ENCODE measurements at regions not wholly inside any gene's neighbourhood (a gene's known extent, or its start where the extent isn't known, plus 50 kb on each side); places are given as distances from the start of the nearest gene placed in this dataset.

- WGBS, 2 experiments (ENCODE audit: insufficient coverage in 1 of 2, insufficient read length in 1 of 2) = 86 to 92% methylated on average over 9 to 15 of the region's 15 CpGs
- Histone ChIP-seq H3K27ac (ENCODE audit: low read depth, low read length) (no peak overlapping the region), H3K4me1 (ENCODE audit: control insufficient read depth, insufficient read depth, low read length) (peaks cover 19% of the 10 kb centered on the region), H3K4me3 (ENCODE audit: low read length) (no peak overlapping the region), H3K9ac (ENCODE audit: extremely low read depth, low read length, poor library complexity, severe bottlenecking) (no peak overlapping the region), H3K9me3 (ENCODE audit: control insufficient read depth, low read length) (no peaks in the 10 kb centered on the region), H3K27me3 (ENCODE audit: control insufficient read depth, insufficient read depth, low read length, poor library complexity, severe bottlenecking) (no peaks in the 10 kb centered on the region), H3K36me3 (ENCODE audit: control insufficient read depth, insufficient read depth, low read length) (no peaks in the 10 kb centered on the region)
- no peak for DNase-seq
- peaks cover 32% of the 10 kb centered on the region for H3K27me3 Mint-ChIP-seq (ENCODE audit: insufficient read depth)
- H3K4me3 Mint-ChIP-seq = no peak overlapping the region
- H3K27ac Mint-ChIP-seq = no peak overlapping the region
- no peaks in the 10 kb centered on the region for H3K9me3 Mint-ChIP-seq
- H3K4me1 Mint-ChIP-seq = peaks cover 20% of the 10 kb centered on the region
- no peaks in the 10 kb centered on the region for H3K36me3 Mint-ChIP-seq (ENCODE audit: low read depth)
- TF ChIP-seq CTCF (conservative IDR thresholded peaks at IDR 0.05) = no peak
These were observed 74.7 kb upstream of the WNT11 start for GRCh38 chr11:76280882-76281557.

GRCh38 chr11:76280151-76280881 is 74.0 kb upstream of the WNT11 start:
- Mint-ChIP-seq H3K4me1 (peaks cover 20% of the 10 kb centered on the region), H3K4me3 (no peak overlapping the region)
- no peaks in the 10 kb centered on the region for H3K27me3 ChIP-seq (ENCODE audit: control insufficient read depth, insufficient read depth, low read length, poor library complexity, severe bottlenecking)

GRCh38 chr11:76279646-76280045 is 73.3 kb upstream of the WNT11 start:
- H3K9me3 ChIP-seq (ENCODE audit: control insufficient read depth, low read length) = no peaks in the 10 kb centered on the region
- DNase-seq = peak; percentile 81
- H3K36me3 ChIP-seq (ENCODE audit: control insufficient read depth, insufficient read depth, low read length) = no peaks in the 10 kb centered on the region
- TF ChIP-seq CTCF (conservative IDR thresholded peaks at IDR 0.05) = no peak
- H3K4me1 Mint-ChIP-seq = peaks cover 20% of the 10 kb centered on the region
- no peaks in the 10 kb centered on the region for H3K36me3 Mint-ChIP-seq (ENCODE audit: low read depth)
- H3K4me1 ChIP-seq (ENCODE audit: control insufficient read depth, insufficient read depth, low read length) = peaks cover 19% of the 10 kb centered on the region
- H3K4me3 ChIP-seq (ENCODE audit: low read length) = no peak overlapping the region
- H3K27ac ChIP-seq (ENCODE audit: low read depth, low read length) = no peak overlapping the region
- WGBS, 2 experiments (ENCODE audit: insufficient coverage in 1 of 2, insufficient read length in 1 of 2) = 45 to 55% methylated on average over 4 to 7 of the region's 7 CpGs
- H3K9ac ChIP-seq (ENCODE audit: extremely low read depth, low read length, poor library complexity, severe bottlenecking) = no peak overlapping the region
- peaks cover 43% of the 10 kb centered on the region for H3K27me3 Mint-ChIP-seq (ENCODE audit: insufficient read depth)
- no peaks in the 10 kb centered on the region for H3K27me3 ChIP-seq (ENCODE audit: control insufficient read depth, insufficient read depth, low read length, poor library complexity, severe bottlenecking)
- peaks cover 6% of the 10 kb centered on the region for H3K9me3 Mint-ChIP-seq
- H3K4me3 Mint-ChIP-seq = no peak overlapping the region
- no peak overlapping the region for H3K27ac Mint-ChIP-seq

More at GRCh38 chr11:76280151-76280881, 74.0 kb upstream of the WNT11 start:
- no peak overlapping the region for H3K27ac ChIP-seq (ENCODE audit: low read depth, low read length)
- DNase-seq = peak; percentile 71
- no peak overlapping the region for H3K9ac ChIP-seq (ENCODE audit: extremely low read depth, low read length, poor library complexity, severe bottlenecking)
- H3K9me3 ChIP-seq (ENCODE audit: control insufficient read depth, low read length) = no peaks in the 10 kb centered on the region
- no peaks in the 10 kb centered on the region for H3K36me3 Mint-ChIP-seq (ENCODE audit: low read depth)
- no peak for TF ChIP-seq CTCF (conservative IDR thresholded peaks at IDR 0.05)
- 84 to 86% methylated on average over 10 to 16 of the region's 16 CpGs for WGBS, 2 experiments (ENCODE audit: insufficient coverage in 1 of 2, insufficient read length in 1 of 2)
- H3K36me3 ChIP-seq (ENCODE audit: control insufficient read depth, insufficient read depth, low read length) = no peaks in the 10 kb centered on the region
- peaks cover 37% of the 10 kb centered on the region for H3K27me3 Mint-ChIP-seq (ENCODE audit: insufficient read depth)
- no peaks in the 10 kb centered on the region for H3K9me3 Mint-ChIP-seq
- H3K4me3 ChIP-seq (ENCODE audit: low read length) = no peak overlapping the region
- peaks cover 19% of the 10 kb centered on the region for H3K4me1 ChIP-seq (ENCODE audit: control insufficient read depth, insufficient read depth, low read length)
- no peak overlapping the region for H3K27ac Mint-ChIP-seq

Measured in endodermal cell (in vitro differentiated cells).